GM11168 (cell line): ENCODE measurements at regions not wholly inside any gene's neighbourhood (a gene's known extent, or its start where the extent isn't known, plus 50 kb on each side); places are given as distances from the start of the nearest gene placed in this dataset.

Source experiments
- in situ Hi-C: fragments of 300-500 bp; cut with MboI; formaldehyde crosslinking; loops from one replicate; pipeline ENCODE4 v1.12.0; 2022; ENCODE audit warnings: low sequenced_read_pairs; ENCODE audit not compliant: unreplicated experiment

DNA sequence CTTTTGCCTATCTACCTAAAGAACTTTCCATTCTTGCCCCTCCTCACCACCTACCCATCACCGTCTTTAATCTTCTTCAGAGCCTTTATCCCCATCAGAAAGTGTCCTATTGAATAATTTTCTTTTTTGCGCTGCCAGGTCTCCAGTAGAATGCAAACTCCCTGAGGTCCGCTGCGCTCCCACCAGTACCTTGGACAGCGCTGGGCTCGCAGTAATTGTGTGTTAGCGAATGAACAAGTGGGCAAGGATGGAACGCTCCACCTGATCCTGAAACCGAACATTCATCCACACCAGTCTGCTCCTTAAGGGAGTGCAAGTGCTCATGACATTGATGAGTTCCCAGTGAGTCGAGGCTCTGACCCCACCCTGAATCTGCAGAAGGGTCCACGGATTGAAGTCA, 391.2 kb downstream of the CDH26 start:
- in situ Hi-C loops = no loop called here

DNA sequence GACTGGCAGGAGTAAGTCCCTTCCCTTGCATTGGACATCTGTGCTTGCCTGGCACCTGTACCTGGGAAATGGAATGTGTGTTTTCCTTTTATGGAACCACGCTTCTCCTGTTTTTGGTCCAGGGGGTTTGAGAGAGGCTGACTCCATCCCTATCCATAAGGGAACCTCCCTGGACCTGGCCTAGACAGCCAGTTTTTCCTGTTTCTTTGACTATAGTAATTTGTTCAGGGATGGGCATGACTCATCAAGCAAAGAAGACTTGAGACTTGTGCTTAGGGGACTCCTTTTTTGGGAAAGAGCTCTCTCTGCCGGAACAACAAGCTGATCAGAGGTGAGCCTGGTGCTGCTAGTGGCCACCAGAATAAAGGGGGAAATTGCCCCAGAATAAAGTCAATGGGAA, 393.8 kb downstream of the CDH26 start:
- in situ Hi-C loops = no loop called here

DNA sequence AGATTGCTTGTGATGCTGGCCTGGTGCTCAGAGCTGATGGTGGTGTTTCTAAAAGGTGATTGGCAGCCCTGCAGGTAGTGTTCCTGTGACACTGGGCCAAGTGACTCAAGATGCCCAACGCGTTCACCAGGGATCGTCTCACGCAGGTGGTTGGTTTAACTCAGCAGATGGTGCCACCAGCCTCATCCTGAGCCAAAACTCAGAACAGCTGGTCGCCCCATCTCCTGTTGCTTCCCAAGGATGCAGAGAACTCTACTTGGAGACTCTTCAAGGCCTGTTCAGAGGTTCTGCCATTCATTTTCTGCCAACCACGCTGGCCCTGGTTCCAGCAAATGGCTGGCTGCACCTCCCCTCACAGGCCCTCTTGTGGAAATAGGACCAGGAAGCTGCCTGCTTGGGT, 394.4 kb downstream of the CDH26 start:
- in situ Hi-C loops = no loop called here

DNA sequence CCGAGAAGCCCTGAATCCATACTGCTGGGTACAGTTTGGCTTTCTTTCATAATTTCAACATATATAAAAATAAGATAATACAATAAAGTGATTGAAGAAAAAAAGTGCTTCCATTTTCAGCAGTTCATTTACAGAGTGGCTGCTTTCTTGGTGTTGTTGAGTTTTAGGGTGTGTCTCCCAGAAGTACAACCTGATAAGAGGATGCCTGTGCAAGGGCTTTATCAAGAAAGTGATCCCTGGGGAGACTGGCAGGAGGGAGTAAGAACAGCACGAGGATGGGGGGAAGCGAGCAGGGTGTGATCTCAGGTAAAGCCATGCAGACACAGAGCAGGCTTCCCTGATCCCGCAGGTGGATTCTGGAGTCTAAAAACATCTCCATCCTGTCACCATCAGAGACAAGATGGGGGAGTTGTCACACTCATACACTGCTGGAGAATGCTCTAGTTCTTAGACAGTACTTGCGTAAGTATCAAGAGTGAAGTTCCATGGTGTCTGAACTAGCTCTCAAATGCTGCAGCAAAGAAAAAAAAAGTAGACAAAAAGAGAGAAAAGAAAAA, 395.9 kb downstream of the CDH26 start:
- in situ Hi-C loops = no loop called here

DNA sequence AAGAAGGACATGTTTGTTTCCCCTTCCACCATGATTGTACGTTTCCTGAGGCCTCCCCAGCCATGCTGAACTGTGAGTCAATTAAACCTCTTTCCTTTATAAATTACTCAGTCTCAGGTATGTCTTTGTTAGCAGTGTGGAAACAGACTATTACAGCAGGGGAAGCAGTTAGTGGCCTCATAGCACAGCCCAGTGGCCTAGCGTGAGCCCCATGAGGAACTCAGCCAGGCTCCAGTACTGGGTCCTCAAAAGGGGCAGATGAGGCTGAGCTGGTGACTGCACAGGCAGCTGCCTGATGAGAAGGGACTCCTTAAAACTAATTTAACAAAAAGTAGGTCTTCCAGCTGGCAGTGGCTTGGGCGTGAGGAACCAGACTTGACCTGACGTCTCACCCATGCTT, 399.9 kb downstream of the CDH26 start:
- in situ Hi-C loops = no loop called here

DNA sequence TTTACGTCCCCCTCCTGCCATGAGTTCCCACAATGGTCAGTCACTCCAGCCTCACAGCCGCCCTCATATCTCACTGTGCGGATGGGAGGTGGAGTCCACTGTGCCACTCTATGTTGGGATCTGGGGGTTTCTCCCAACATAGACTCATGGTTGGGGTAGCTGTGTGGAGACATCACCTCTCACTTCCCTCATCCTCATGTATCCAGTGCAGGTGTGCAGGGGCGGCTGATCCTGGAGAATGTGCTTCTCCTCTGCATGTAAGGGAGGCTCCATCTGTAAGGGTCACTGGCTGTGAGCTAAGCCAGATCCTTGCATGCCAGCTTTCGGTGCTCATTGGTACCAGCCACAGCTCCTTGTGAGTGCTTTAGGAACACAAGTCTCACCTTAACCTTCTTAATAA, 400.8 kb downstream of the CDH26 start:
- in situ Hi-C loops = no loop called here

DNA sequence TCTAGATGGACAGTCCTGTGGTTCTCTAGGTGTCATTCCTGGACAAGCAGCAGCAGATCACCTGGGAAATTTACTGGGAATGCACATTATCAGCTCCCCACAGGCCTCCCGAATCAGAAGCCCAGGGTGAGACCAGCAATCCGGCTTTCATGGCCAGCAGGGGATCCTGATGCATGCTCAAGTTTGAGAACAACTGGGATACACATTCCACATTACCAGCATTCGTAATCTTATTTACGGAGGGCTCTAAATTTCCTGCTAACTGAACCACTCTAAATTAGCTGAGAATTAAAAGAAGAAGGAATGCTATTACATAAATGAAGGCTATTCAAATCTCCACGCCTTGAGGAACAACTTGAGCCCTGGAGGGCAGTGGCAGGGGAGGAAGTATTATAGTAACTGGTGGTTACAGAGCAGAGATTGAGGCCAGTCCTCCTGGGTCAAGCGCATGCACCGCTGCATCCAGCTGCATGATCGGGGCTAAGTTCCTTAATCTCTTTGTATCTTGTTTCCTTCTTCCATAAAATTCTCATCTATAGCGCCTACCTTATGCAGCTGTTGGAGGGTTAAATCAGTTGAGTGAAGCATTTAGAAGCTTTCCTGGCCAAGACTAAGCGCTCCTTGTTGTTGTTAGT, 403.7 kb downstream of the CDH26 start:
- in situ Hi-C loops = no loop called here

DNA sequence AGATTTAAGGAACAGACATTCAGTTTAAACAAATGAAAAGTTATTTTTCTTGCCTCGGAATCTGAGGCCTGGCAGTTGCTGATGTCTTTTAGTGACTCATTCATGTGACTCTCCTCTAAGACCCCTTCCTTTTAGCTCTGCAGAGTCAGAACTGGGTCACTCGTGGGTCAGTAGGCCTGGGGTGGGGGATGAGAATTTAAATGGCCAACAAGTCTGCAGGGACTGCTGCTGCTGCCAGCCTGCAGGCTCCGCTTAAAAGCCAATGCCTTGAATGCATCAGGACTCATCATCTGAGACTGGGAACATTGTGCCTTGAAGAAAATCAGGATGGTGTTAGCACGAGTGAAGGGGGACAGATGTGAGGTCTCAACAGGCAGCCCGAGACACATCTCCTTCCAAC, 404.3 kb downstream of the CDH26 start:
- in situ Hi-C loops = no loop called here

DNA sequence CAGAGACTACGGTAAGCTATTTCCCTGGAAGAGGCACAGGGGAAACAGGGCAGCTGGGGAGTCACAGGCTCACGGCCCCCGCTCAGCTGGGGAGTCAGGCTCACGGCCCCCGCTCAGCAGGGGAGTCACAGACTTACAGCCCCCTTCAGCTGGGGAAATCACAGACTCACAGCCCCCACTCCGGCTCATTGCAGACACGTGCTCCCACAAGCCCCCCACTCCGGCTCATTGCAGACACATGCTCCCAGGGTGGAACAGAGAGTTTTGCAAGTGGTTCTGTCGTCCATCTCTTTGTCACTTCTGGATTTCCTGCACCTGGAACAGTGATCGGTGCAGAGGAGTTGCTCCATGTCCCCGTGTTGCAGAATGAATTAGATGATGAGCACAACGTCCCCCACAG, 405.5 kb downstream of the CDH26 start:
- in situ Hi-C loops = no loop called here

DNA sequence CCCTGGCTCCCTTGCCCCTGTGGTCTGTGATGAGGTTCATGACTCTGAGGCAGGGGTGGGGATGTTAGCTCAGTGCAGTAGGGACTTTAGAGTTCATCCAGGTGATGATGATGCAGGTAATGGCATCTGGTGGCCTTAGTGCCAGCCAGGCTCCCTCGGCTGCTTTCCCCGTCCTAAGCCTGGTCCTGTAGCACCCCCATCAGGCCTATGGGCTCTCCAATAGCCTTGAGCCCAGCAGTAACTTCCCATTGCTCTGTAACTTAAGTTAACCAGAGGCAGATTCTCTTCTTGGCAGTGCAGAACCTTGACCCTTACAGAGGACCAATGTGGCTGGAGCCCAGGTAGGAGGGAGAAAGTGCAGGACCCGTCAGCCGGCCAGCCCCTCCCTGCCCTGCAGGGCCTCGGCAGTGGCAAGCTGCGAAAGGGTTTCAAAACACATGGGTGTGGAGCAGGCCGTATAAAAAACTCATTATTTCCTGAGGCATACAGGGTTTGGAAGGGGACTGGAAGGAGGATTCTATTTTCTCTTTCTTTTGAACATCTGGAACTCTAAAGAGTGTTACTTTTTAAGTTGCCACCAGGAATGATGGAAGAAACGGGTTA, 406.9 kb downstream of the CDH26 start:
- in situ Hi-C loops = no loop called here

DNA sequence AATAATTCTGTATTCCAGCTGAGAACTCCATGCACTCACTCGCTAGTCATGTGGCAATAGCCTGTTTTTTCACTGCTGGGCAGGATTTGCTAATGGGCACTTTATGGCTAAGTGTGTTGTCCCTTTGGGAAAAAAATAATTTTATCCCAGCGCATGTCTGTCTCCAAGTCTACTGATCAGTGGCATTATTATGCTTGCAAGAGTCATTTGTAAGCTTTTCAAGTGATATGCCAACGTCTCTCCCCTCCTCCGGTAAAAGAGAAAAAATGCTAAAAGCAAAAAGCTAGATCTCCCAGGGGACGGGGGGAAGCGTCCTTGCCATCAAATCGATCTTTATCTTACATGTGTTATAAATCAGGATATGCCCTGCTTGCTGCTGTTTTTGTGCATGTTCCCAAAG, 407.7 kb downstream of the CDH26 start:
- in situ Hi-C loops = no loop called here

DNA sequence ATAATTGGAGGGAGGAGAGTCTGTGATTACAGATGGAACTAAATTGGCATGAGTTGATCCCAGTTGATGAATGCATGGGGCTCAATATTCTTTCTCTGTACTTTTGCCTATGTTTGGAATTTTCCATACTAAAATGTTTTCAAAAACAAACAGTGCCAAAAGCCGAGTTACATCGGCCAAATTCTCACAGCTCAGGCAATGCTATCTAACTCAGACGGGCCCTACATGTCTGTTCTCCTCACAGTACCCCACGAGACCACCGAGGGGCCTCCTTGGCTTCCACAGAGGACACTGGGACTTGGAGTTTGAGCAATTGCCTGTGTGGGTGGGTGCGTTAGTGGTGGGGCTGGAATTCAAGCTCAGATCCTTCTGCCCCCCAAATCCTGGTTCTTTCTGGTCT, 413.2 kb downstream of the CDH26 start:
- in situ Hi-C loops = no loop called here

DNA sequence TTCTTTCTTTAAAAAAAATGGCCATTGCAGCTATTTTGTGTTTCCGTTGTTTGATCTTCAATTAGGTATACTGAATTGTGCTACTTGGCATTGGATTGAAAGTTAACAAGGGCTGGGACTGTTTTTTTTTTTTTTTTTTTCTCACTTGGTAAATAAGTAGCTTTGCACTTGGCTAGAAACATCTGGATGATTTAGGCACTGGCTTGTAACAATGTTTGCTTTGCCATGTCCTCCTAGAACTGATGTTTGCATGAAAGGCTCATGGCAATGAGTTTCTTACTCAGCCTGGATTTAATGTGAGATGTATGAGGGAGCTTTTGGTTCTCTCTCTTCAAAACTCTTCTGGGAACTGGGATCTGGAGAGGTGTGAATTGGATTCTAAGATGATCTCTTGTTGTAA, 414.1 kb downstream of the CDH26 start:
- in situ Hi-C loops = no loop called here

DNA sequence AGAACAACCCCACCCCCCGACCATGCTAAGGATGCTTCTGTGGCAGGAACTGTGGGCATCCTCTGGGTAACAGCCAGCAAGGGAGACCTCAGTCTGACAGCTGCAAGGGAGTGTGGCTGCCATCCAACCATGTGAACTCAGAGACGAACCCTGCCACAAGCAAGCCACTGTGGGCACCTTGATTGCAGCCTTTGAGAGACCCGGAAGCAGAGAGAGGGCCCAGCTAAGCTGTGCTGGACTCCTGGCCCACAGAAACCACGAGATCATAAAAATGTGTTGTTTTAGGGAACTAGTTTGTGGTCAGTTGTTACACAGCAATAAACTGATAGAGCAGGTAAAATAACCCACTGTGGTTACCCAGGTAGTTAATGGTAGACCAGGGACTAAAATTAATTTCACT, 414.6 kb downstream of the CDH26 start:
- in situ Hi-C loops = no loop called here

DNA sequence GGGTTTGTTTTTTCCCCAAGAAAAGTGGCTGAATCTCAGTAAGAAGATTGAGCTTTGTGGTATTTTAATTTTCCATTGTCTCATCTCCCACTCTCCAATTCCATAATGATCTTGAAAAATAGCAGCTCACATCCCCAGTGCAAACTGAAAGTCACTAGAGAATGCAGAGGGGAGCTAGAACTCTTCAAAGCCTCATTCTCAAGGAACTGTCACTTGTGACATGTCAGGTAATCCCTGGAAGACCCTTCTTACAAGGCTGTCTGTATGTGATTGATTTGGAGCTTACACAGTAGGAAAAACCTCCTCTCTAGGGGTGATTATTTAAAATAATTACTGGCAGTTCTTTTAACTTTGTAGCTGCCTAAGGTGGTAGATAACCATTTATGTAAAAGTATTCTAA, 420.4 kb downstream of the CDH26 start:
- in situ Hi-C loops = no loop called here

DNA sequence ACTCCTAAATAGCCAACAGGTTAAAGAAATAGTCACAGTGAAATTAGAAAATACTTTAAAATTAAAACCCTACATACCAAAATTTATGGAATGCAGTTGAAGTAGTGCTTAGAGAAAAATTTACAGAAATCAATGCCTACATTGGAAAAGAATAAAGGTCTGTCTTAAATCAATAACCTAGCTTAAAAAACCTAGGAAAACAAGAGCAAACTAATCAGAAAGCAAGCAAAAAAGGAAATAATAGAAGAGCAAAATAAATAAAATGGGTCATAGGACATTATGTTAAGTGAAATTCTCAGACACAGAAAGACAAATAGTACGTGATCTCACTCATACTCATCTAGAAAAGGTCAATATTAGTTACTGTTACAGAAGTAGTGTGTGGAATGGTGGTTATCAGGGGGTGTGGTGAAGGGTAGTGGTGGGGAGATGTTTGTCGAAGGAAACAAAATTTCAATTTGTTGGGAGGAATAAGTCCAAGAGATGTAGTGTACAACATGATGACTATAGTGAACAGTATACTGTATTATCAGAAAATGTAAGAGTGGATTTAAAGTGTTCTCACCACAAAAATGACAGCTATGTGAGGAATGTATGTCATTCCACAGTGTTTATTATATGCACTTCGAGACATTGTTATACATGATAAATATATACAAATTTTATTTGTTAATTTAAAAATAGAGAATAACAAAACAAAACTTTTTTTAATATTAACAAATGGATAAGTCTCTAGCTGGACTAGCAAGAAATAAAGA, 423.6 kb downstream of the CDH26 start:
- in situ Hi-C loops = no loop called here

DNA sequence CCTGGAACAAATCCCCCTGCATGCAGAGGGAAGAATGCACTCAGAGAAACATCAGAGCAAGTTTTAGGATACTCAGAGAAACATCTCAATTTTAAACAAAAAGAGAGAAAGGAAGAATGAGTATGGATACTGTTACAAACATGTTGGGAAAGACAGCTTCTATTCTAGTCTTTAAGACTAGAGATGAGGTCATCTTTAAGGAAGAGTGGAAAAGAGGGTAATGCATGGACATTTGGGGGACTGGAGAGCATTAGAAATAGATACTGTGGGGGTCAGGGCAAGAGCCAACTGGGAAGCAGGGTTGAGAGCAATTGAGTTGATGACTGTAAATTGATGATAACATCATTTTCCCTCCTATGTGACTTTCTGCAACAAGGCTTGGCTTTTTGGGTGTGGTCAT, 431.2 kb downstream of the CDH26 start:
- in situ Hi-C loops = no loop called here

DNA sequence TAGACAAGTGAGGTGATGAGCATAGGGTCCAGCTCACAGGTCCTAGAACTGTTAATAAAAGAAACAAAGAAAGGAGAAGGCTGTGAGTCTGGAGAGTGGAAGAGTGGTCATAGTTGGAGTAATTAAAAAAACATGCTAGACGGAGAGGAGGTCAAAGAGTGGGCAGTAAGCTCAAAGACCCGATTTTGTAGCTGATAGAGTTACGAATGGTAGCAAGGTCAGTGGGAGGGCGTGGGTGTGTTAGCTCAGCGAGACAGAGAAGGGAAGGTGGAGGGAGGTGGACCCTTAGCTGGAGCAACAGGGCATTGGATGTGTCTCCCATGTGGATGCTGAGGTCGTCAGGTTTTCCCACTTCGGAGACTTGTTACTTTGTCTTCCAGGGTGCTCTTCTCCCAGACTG, 431.7 kb downstream of the CDH26 start:
- in situ Hi-C loops = no loop called here

DNA sequence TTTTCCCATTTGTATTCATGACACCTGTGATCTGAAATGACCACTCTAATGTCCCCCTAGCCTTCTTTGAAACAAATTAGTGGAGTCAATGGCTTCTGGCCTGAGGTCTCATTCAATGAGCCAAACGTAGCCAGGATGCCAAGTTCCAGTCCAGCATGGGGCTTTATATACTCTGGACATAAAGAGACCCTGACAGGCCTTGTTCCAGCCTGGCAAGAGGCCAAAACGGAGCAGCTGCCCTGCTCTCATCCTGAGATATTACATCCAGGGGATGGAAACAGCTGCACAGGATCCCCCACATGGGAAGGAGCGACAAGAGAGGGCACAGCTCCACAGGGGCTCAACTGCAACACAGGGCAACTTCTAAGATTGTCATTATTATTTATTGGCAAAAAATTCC, 437.8 kb downstream of the CDH26 start:
- in situ Hi-C loops = no loop called here

DNA sequence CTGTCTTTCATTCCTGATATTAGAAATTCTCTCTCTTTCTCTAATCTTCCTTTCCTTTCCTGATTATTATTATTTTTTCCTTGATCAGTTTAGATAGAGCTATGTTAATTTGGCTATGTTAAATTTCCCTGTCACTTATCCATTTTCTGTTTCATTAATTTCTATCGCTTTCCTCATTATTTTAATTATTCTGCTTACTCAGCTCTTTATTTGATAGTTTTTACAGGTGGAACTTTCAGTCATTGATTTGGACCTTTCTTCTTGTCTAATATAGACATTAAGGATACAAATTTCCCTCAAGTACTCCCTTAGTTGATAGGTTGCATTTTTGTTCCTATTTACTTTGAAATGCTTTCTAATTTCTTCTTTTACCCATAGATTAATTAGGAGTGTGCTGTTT, 442.3 kb downstream of the CDH26 start:
- in situ Hi-C loops = no loop called here

DNA sequence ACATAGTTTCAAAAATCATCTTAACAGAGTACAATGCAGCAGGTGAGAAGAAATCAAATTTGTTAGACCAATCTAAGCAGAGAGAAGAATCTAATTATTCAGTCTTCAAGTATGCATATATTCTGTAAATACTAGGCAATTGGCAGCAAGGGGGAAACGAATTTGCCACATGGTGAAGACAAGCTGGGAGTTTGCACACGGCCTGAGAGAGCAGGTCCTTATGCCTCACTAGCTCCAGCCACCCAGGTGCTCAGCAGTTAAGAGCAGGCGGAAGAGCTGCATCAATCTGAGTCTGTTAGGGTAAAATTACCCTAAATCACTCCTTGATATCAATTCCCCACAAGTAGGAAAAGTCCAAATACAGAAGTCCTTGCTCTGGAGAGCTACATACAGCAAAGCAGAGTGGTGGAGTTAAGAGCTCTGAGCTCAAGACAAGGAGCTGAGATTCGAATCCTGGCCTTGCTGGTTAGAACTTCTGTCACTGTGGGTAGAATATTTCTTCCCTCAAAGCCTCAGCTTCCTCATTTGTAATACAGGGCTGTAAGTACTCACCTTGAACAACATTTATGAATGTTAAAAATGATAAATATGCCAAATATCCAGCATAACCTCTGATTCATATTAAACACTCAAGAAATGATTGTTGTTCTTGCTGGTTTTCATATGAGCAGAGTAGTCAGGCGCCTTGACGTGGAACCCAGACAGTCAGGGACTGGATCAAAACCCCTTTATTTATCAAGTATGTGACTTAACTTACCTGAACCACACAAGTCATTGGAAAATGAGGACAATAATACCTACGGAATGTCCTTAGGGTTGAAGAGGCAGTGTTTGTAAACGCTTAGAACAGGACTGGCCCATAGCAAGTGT, 444.2 kb downstream of the CDH26 start:
- in situ Hi-C loops = no loop called here
